HG03521 (cell line): ENCODE measurements at regions not wholly inside any gene's neighbourhood (a gene's known extent, or its start where the extent isn't known, plus 50 kb on each side); places are given as distances from the start of the nearest gene placed in this dataset.

ENCODE experiments used
- ATAC-seq: cut with Tn5 transposase; IDR thresholded peaks from one replicate; pipeline ENCODE4 v1.9.1; 2021; ENCODE audit warnings: mild to moderate bottlenecking, moderate library complexity; ENCODE audit not compliant: unreplicated experiment

- no peak for ATAC-seq
These were observed 50.8 kb upstream of the NAV2 start for GRCh38 chr11:19661827-19662226.

- peak; percentile 98 for ATAC-seq
These were observed 52.6 kb upstream of the NAV2 start for GRCh38 chr11:19660076-19660475.

GRCh38 chr11:19659529-19659928, 53.1 kb upstream of the NAV2 start:
- ATAC-seq, result no peak

- no peak for ATAC-seq
These were observed 54.3 kb upstream of the NAV2 start for GRCh38 chr11:19658344-19658743.

GRCh38 chr11:19656140-19656541, 56.5 kb upstream of the NAV2 start:
- no peak for ATAC-seq

- no peak for ATAC-seq
These were observed 59.8 kb upstream of the NAV2 start for GRCh38 chr11:19652623-19653375.

- ATAC-seq, result no peak
These were observed 61.0 kb upstream of the NAV2 start for GRCh38 chr11:19651653-19652052.

GRCh38 chr11:19651028-19651427, 61.6 kb upstream of the NAV2 start:
- ATAC-seq, result no peak

GRCh38 chr11:19650467-19650866, 62.2 kb upstream of the NAV2 start:
- ATAC-seq, result no peak

GRCh38 chr11:19649751-19650150, 62.9 kb upstream of the NAV2 start:
- no peak for ATAC-seq

GRCh38 chr11:19648321-19648720, 64.3 kb upstream of the NAV2 start:
- no peak for ATAC-seq

GRCh38 chr11:19647816-19648215, 64.8 kb upstream of the NAV2 start:
- no peak for ATAC-seq

- ATAC-seq, result no peak
These were observed 65.7 kb upstream of the NAV2 start for GRCh38 chr11:19646921-19647320.

GRCh38 chr11:19646308-19646707, 66.3 kb upstream of the NAV2 start:
- ATAC-seq, result no peak

- no peak for ATAC-seq
These were observed 68.3 kb upstream of the NAV2 start for GRCh38 chr11:19644316-19644715.

GRCh38 chr11:19642185-19643158, 70.2 kb upstream of the NAV2 start:
- ATAC-seq, result no peak

GRCh38 chr11:19639603-19640105, 73.0 kb upstream of the NAV2 start:
- ATAC-seq, result no peak

- ATAC-seq, result no peak
These were observed 77.3 kb upstream of the NAV2 start for GRCh38 chr11:19635332-19635731.

- ATAC-seq, result no peak
These were observed 79.4 kb upstream of the NAV2 start for GRCh38 chr11:19633276-19633675.

GRCh38 chr11:19632499-19632834, 80.2 kb upstream of the NAV2 start:
- no peak for ATAC-seq

GRCh38 chr11:19631712-19632498, 80.7 kb upstream of the NAV2 start:
- ATAC-seq, result no peak
